DMS114 treated with DMSO at 0.1 percent for 48 hours (cell line): ENCODE measurements at regions not wholly inside any gene's neighbourhood (a gene's known extent, or its start where the extent isn't known, plus 50 kb on each side); places are given as distances from the start of the nearest gene placed in this dataset.

Experiments
- DNase-seq: peaks from one replicate; lab custom pipeline; 2025; ENCODE audit not compliant: unreplicated experiment; lab: John Stamatoyannopoulos, UW

- DNase-seq: no peak
Observed at GRCh38 chr16:16780588-16780987, 401.6 kb downstream of the NPIPA7 start.

- no peak for DNase-seq
Observed at GRCh38 chr16:16782153-16782552, 403.2 kb downstream of the NPIPA7 start.

GRCh38 chr16:16788004-16788403 lies 409.1 kb downstream of the NPIPA7 start:
- DNase-seq: no peak

GRCh38 chr16:16790597-16790996 lies 411.7 kb downstream of the NPIPA7 start:
- no peak for DNase-seq

GRCh38 chr16:16791051-16791450 lies 412.1 kb downstream of the NPIPA7 start:
- no peak for DNase-seq

GRCh38 chr16:16797239-16797638 lies 418.3 kb downstream of the NPIPA7 start:
- no peak for DNase-seq

- no peak for DNase-seq
Observed at GRCh38 chr16:16798504-16798903, 419.6 kb downstream of the NPIPA7 start.

- no peak for DNase-seq
Observed at GRCh38 chr16:16805809-16806208, 426.9 kb downstream of the NPIPA7 start.

GRCh38 chr16:16815641-16816040 lies 436.7 kb downstream of the NPIPA7 start:
- DNase-seq: no peak

- no peak for DNase-seq
Observed at GRCh38 chr16:16817196-16817595, 438.3 kb downstream of the NPIPA7 start.

- no peak for DNase-seq
Observed at GRCh38 chr16:16821261-16821660, 442.3 kb downstream of the NPIPA7 start.

- DNase-seq: no peak
Observed at GRCh38 chr16:16828913-16829398, 450.0 kb downstream of the NPIPA7 start.

- no peak for DNase-seq
Observed at GRCh38 chr16:16830401-16830800, 451.5 kb downstream of the NPIPA7 start.

GRCh38 chr16:16830973-16831372 lies 452.0 kb downstream of the NPIPA7 start:
- no peak for DNase-seq

- DNase-seq: no peak
Observed at GRCh38 chr16:16833165-16833564, 454.2 kb downstream of the NPIPA7 start.

- no peak for DNase-seq
Observed at GRCh38 chr16:16850274-16850673, 471.3 kb downstream of the NPIPA7 start.

- DNase-seq: no peak
Observed at GRCh38 chr16:16857012-16857411, 478.1 kb downstream of the NPIPA7 start.

- no peak for DNase-seq
Observed at GRCh38 chr16:16857603-16858283, 478.8 kb downstream of the NPIPA7 start.

GRCh38 chr16:16861546-16861945 lies 482.6 kb downstream of the NPIPA7 start:
- DNase-seq: peak; percentile 18

- no peak for DNase-seq
Observed at GRCh38 chr16:16863672-16864071, 484.7 kb downstream of the NPIPA7 start.

- DNase-seq: no peak
Observed at GRCh38 chr16:16864536-16864935, 485.6 kb downstream of the NPIPA7 start.

GRCh38 chr16:16865374-16865773 lies 486.4 kb downstream of the NPIPA7 start:
- no peak for DNase-seq

GRCh38 chr16:16867973-16868372 lies 489.0 kb downstream of the NPIPA7 start:
- no peak for DNase-seq
